Right ventricle myocardium inferior (tissue), 1 donor: ENCODE measurements at regions not wholly inside any gene's neighbourhood (a gene's known extent, or its start where the extent isn't known, plus 50 kb on each side); places are given as distances from the start of the nearest gene placed in this dataset.

ENCODE experiments used
- ATAC-seq: fragments of 200-7000 bp; cut with Tn5 transposase; one replicate; pipeline ENCODE4 v1.9.1; 2020; ENCODE audit warnings: mild to moderate bottlenecking, moderate library complexity
- DNase-seq: peaks from one replicate; pipeline ENCODE4 v3.0.0; 2021; ENCODE audit errors: missing footprints
- intact Hi-C: fragments of 100-400 bp; cut with DNase I; formaldehyde crosslinking; loops from one replicate; pipeline ENCODE4 v1.11.0; 2022
- donor health status: DM: no; HTN: yes; CAD: no; lungs with severe emphysema.

DNA sequence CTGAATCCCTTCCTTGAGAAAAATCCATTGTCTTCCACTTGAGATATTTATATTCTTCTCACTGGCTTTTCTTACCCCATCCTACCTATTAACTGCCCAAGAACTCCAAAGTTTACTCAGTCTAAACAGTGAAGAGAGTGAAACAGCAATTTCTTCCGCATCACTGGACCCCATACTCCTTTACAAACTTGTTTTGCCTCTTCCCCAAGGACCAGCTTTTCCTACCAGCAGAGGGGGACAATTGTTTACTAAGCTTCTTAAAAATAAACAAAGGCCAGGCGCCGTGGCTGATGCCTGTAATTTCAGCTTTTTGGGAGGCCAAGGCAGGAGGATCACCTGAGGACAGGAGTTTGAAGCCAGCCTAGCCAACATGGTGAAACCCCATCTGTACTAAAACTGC is 52.0 kb downstream of the LRATD1 start:
- no peak for ATAC-seq
- intact Hi-C loops, result no loop called here
- no peak for DNase-seq

DNA sequence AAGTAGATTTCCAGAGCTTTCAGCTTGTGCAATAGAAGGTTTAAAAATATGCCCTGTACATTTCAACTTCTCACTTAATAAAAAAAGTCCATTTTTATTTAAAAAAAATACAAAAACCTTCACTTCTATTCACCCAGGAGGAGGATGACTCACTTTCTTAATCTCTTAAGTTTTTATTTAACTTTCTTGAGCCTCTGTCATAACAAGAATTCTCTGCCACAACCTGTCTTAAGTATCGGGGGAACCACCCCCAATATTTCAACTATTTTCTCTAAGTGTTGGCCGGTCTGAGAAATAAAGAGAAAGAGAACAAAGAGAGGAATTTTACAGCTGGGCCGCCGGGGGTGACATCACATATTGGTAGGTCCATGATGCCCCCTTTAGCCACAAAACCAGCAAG is 58.4 kb downstream of the LRATD1 start:
- no peak for ATAC-seq
- intact Hi-C loops, result no loop called here
- DNase-seq, result no peak

DNA sequence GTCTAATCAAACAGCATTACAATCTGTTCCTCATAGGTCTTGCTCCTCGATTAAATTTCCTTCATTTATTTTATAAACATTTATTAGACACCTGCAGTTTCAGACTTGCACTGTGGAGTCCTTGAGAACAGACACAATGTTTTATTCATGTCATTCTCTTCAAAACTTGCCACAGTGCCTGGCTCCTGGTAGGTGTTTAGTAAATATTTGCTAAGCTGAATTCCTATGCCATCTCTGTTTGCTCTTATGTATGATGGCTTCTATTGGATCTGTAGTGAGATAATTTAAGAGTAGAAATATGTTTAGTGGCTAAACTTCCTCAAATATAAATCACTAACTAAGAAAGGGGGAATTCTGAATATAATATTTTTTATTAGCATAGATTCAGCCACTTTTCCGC is 61.4 kb downstream of the LRATD1 start:
- DNase-seq (no peak), ATAC-seq (no peak)
- intact Hi-C loops, result no loop called here

DNA sequence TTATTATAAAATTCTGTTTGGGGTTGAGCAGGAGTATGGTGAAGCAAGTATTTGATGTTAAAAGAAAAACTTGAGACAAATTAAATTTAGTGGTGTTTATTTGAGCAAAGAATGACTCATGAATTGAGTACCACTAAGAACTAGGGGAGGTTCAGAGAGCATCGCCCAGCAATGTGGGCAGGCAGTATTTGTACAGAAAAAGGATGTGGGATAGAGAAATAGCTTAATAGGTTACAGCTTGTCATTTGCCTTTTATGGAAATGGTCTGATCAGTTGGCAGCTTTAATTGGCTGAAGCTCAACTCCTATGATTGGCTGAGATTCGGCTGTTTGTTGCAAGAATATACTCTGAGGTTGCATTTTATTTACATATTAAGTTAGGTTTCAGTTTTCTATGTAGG is 68.2 kb downstream of the LRATD1 start:
- intact Hi-C loops, result no loop called here
- ATAC-seq (no peak), DNase-seq (no peak)

DNA sequence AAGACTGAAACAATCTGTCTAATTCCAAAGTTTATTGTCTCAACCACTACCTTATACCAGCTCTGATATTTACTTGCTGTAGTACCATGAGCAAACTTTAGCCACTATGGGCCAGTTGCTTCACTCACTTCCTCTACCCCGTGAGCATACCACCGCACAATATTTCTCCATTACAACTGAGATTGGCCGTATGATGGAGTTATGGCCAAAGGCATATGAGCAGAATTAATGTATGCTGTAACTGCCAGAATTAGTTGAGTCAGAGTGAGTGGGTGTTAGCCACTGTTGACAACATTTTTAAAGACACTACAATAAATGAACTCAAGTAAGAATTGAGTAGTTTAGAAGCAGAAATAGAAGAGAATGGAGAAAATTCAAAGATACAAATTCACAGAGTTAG is 69.7 kb downstream of the LRATD1 start:
- DNase-seq (no peak), ATAC-seq (no peak)
- intact Hi-C loops, result no loop called here

DNA sequence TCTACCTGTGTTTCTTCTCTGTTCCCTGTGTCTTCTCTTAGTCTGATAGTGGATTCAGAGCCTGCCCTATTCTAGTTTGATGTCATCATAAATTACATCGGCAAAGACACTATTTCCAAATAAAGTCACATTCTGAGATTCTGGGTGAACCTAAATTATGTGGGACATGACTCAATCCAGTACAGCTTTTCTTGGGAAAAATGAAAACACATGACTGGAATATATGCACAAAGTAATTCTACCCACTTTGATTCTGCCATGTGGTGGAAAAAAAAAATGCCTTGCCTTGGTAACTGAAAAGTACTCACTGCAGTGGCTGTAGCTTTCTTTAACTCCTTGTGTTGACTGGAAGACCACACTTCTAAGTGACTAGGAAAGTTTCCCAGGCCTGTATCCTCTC is 73.7 kb downstream of the LRATD1 start:
- intact Hi-C loops, result no loop called here
- DNase-seq, result no peak
- no peak for ATAC-seq

DNA sequence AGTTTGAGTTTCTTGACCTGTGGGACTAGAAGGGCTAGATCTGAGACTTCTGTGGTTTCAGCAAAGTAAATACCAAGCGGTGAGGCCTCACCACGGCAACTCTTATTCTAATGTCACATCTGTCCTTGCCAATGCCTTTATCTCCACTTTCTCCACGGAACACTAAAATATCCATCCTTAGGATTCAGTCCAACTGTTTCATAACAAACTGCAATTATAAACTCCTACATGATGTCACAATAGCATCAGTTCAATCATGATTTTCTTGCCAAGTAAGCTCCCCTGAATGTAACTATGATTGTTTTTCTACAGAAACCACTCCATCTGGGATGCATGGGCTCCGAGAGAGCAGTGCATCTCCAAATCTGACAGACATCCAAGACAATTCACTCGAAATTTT is 79.6 kb downstream of the LRATD1 start:
- intact Hi-C loops, result no loop called here
- ATAC-seq (no peak), DNase-seq (no peak)

DNA sequence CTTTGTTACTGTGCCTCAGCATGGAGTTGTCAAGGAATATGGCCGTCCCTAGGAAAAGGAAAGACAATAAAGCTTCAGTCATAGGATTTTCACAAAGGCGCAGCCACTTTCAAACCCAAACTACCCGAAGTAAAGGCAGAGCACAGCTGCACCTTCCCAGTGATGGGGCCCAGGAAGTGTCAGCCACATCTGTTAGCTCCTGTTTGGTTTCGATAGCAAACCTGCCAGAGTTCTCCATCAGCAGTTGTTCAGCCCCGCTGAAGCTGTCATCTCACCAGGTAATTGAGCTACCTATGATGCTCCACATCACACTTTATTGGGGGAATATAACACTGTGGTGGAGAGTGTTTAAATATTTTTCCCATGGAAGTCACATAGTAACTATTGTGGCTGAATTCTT is 80.7 kb downstream of the LRATD1 start:
- ATAC-seq (no peak), DNase-seq (no peak)
- intact Hi-C loops, result no loop called here

DNA sequence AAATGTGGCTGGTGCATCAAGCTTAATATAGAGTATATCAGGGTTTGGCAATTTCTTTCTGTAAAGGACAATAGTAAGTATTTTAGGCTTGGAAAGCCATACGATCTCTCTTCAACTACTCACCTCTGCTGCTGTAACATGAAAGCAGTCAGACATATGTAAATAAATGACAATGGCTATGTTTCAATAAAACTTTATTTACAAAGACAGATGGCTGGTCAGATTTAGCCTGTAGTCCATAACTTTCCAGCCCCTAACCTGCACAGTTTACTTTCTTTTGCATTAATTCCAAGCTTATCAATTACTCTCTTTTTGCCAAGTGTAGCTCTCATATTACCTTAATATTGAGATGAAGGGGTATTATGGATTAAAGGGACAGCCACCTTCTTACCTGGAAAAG is 83.1 kb downstream of the LRATD1 start:
- ATAC-seq (no peak), DNase-seq (no peak)
- intact Hi-C loops, result no loop called here

DNA sequence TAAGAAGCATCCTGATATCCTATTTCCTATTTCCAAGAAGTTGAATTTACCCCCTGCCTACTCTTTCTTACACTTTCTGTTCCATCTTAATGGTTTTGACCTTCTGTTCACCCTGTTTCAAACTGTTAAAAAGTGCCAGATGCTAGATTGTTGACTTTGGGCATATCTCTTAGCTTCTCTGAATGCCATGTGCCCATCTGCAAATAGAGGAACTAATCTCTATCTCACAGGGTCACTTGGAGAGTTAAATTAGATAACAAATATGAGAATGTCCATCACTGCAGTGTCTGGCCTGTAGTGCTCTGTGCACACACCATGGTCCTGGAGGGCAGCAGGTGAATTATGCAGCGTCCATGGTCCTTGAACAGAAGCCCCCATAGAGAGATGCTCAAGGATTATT is 83.8 kb downstream of the LRATD1 start:
- DNase-seq (no peak), ATAC-seq (no peak)
- intact Hi-C loops, result no loop called here

DNA sequence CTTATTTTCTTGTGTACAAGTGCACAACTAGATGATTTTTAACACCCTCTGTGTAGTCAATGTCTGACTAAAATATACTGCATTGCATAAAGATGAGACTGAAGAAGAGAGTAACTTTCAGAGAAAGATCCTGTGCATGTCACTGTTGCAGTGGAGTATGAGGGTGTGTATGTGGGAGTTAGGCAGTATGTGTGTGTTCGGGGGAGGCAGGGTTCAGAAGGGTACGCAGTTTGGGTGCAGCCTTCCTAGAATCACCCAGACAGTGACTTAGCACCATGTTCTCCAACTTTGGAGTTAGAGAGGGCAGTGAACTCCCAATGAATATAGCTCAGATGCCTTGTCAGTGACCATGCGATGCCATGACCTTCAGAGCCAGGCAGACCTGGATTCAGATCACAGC is 84.6 kb downstream of the LRATD1 start:
- intact Hi-C loops, result no loop called here
- no peak for DNase-seq

DNA sequence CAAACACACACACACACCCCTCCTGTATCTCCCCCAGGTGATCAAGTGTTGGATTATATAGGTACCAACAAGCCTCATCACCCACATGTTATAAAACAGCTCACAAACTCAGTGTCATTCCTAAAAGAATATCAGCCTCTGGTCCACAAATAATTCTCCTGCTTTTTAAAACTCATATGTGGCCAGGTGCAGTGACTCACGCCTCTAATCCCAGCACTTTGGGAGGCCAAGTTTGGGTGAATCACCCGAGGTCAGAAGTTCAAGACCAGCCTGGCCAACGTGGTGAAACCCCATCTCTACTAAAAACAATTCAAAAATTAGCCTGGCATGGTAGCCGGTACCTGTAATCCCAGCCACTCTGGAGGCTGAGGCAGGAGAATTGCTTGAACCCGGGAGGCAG is 87.8 kb downstream of the LRATD1 start:
- DNase-seq (no peak), ATAC-seq (no peak)
- intact Hi-C loops, result no loop called here

More for the DNA sequence above, 84.6 kb downstream of the LRATD1 start:
- ATAC-seq, result no peak

DNA sequence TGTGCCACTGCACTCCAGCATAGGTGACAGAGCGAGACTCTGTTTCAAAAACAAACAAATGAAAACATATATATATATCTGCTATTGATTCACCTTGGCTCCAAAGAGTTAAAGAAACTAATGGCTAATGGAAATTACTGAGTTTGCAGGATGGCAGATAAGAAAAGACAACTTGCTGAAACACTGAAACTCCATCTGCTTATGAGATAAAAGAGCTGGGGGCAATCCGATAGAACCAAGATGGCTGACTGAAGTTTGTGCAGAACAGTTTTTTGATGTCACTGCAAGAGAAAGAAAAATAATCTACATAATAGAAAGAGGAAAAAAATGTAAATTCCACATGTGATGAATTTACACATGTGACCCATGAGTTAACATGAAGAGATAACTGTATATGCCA is 88.2 kb downstream of the LRATD1 start:
- DNase-seq (no peak), ATAC-seq (no peak)
- intact Hi-C loops, result no loop called here

DNA sequence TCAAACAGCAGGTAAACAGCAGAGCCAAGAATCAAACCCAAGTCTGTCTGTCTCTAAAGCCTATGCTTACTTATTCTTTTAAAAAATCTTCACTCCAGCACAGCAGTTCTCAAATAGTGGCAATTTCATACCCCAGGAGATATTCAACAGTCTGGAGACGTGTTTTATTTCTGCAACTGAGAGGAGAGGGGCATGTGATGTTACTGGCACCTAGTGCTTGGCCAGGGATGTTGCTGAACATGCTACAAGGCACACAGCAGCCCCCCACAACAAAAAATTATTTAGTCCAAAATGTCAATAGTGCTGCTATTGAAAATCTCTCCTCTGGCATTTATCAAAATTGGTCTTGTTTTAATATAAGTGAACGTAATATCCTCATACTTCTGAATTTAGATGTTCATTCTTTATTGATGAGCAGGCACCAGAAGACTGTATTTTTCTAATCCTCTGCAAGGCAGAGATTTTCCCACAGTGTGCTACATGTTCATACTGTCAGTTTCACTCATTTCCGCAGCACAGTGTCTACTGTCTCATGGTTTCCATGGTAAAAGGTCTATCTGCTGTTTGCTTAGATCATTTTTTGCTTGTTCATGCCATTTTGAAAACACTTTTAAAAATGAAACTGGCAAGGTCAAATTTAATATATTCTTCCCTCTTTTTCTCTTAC is 90.5 kb downstream of the LRATD1 start:
- intact Hi-C loops, result no loop called here
- DNase-seq (no peak), ATAC-seq (no peak)

DNA sequence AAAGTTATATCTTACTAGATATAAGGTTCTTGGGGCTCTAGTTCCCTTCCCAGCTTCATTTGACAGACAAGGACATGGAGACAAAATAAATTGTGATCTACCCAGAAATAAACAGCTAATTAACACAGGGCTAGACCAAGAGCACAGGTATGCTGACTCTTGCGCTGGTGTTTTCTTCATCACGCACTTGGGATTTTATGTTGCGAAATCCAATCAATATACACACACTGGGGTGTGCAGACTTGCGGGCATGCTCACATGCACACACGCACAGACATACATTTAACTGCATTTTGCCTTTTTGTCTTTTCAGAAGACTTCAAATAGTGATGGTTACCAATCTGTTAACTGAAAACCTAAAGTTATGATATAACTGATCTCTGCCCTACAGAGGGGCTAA is 91.2 kb downstream of the LRATD1 start:
- ATAC-seq (no peak), DNase-seq (no peak)
- intact Hi-C loops, result no loop called here

DNA sequence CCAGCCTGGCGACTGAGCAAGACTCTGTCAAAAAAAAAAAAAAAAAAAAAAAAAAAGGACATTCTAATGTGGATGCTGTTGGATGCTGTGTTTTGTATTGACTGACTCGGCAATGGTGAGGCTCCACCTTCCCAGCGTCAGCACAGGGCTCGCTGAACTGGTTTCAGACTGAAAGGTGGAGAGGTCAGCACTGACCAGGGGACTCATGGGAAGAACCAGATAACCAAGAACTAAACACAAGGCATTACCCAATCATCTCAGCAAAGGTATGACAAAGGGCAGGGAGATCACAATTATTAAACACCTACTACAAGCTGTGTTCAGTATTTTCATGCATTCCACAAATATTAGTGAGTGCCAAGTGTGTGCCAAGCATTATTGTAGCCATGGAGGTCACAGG is 103.2 kb downstream of the LRATD1 start:
- DNase-seq (no peak), ATAC-seq (no peak)
- intact Hi-C loops, result no loop called here

DNA sequence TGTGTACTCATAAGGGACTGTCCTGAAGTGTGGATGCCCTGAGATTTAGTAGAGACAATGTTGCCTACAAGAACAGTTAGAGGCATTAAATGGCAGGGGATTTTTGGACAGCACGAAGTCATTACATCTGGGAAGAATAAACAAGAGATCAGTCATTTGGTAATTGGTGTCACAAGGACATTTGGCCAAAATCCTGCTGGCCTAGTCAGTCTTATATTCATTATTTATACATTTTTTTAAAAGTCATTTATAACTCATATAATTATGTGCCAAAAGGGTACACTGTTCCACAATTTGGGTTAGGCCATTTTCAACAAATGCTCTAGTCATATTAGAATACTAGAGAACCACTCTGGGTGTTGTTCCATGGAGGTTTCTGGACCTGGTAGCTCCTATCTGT is 104.7 kb downstream of the LRATD1 start:
- intact Hi-C loops, result no loop called here
- ATAC-seq, result no peak
- DNase-seq, result no peak

DNA sequence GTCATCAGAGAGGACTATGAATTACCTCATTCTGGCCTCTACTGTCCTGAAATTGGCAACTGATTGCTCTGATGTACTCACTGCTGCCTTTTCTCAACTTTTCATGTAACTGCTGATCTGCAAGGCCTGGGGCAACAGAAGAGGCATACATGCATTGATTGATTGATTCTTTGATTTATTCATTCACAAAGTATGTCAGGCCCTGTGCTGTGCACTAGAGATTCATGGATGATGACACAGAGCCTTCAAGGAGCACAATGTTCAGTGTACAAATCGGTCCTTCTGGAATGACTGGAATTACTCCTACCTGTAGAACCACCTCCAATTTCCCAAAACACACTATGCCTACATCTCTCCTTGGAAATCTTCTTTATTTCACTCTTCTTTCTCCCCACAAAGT is 111.3 kb downstream of the LRATD1 start:
- intact Hi-C loops, result no loop called here
- ATAC-seq (no peak), DNase-seq (no peak)

DNA sequence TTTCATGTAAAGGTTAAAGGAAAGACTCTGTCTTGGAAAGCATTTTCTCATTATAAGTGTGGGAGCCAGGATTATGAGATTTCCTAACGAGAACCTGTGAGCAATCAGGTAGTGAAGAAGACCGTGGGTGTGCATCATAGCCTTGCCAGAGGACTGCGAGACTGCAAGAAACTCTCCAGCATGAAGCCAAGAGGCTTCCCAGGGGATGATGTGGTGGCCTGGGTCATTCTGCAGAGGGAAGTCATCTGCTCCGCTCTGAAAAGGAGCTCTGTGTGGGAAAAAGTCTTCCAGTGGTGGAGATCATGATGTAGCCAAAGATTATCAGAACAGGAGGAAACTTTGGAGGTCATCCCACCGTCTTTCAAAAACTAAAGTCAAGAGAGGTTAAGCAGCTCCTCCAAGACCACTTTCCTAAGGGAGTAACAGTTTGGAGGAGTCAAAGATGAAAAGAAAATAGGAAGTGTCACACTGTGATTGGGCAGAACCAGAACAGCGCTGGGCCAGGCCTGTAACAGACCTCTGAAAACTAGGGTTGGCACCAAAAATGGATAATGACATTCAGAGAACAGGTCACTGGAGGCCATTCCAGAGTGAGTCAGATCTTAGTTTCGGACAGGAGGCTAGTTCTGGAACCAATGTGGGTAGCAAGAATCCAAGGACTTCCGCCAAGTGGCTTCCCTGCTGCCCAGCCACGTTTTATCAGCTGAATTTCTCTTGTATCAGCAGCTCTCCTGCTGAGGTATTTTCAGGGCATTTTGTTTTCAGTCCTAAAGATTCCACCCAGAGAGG is 113.0 kb downstream of the LRATD1 start:
- ATAC-seq, result no peak
- intact Hi-C loops, result no loop called here
- DNase-seq, result no peak

DNA sequence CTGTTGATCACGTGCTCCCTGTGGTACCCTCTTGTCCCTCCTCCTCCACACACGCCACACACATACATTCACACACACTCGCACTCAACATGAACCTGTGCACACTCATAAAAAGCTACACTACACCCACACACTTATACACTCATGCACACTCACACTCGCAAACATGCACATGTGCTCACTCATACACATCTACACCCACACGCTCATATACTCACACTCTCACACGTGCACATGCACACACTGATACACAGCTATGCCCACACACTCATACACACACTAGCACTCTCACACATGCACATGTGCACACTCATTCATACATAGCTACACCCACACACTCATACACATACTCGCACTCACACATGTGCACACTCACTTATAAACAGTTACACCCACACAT is 113.6 kb downstream of the LRATD1 start:
- no peak for DNase-seq
- ATAC-seq, result no peak
- intact Hi-C loops, result no loop called here

DNA sequence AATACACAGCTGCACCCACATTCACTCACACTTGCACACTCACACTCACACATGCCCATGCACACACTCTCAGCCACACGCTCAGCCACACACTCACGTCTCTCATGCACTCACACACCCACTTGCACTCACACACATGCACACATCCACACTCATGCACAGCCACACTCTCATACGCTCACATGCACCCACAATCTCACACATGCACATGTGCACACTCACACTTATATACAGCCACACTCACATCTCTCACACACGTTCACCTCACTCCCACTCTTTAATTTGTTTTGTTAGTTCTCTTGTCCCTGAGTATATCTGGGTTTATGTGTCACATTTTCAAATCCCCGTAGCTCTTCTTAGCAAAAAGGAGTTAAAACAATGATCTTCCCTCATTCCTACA is 114.9 kb downstream of the LRATD1 start:
- intact Hi-C loops, result no loop called here
- no peak for ATAC-seq
- DNase-seq, result no peak
